ENCODE measurements at regions not wholly inside any gene's neighbourhood (a gene's known extent, or its start where the extent isn't known, plus 50 kb on each side); places are given as distances from the start of the nearest gene placed in this dataset.

DNA sequence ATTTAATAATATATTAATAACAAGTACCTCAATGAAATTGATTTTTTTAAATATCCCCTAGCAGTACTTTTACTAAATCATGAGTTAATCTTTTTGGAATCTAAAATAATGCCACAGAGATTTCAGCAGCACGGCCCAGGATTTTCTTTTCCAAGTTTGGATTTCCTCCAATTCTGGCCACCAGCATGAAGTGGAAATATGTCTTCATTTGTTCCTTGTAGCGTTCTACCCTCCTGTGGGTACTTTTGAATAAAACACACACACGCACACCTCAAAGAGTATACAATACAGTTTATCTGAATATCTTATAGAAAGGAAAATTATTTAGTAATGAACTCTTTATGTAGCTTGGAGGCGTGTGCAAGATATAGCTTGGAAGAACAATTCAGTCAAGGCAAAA is 125.1 kb upstream of the STT3B start:
- DNase-seq (ENCODE audit: extremely low read depth in 1 of 2, low read depth in 1 of 2), result no peak

DNA sequence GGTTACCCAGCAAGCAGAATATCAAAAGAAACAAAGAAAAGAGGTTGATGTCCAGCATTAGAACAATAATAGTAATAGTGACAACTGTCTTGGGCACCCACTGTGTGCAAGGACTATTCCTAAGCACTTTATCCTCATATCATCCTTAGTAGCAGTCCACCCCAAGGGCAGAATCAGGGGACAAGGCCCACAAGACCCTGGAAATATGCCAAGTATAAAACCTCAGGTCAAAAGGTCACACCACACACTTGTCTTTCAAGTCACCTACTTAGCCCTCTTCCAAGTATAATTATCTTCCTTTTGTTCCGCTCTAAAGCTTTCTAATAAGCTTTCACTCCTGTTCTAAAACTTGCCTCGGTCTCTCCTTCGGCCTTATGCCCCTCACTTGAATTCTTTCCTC is 124.0 kb upstream of the STT3B start:
- no peak for DNase-seq (ENCODE audit: extremely low read depth in 1 of 2, low read depth in 1 of 2)

DNA sequence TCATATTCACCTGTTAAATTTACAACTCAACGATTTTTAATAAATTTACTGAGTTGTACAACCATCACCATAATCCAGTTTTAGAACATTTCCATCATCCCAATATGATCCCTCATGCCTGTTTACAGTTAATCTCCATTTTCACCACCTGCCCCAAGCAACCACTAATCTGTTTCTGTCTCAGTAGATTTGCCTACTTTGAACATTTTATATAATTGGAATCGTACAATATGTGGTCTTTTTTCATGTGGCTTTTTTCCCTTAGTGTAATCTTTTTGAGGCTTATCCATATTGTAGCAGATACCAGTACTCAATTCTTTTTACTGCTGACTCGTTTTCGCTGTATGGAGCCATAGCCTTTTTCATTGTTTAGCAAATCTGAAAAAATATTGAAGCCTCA is 123.3 kb upstream of the STT3B start:
- DNase-seq (ENCODE audit: extremely low read depth in 1 of 2, low read depth in 1 of 2), result no peak

DNA sequence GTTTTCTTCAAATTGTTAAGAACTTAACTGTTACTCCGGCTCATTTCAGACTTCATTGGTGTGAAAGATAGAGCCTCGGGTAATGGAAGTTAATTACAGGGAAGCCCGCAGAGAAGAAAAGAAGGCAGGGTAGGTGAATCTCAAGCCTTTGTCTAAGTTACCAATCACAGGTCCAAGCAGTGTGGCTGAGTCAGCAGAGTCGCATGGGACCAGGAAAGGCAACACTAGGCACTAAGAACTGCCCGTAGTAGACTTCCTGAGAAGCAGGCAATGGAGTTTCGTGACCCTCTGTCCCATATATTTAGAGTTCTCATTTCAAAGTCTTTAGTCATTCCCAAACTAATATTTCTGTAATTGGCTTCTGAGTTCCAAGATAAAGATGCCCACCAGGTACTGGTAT is 122.9 kb upstream of the STT3B start:
- no peak for DNase-seq (ENCODE audit: extremely low read depth in 1 of 2, low read depth in 1 of 2)

- no peak for DNase-seq (ENCODE audit: extremely low read depth in 1 of 2, low read depth in 1 of 2)
Observed at GRCh38 chr3:31410411-31410810, 122.3 kb upstream of the STT3B start.

DNA sequence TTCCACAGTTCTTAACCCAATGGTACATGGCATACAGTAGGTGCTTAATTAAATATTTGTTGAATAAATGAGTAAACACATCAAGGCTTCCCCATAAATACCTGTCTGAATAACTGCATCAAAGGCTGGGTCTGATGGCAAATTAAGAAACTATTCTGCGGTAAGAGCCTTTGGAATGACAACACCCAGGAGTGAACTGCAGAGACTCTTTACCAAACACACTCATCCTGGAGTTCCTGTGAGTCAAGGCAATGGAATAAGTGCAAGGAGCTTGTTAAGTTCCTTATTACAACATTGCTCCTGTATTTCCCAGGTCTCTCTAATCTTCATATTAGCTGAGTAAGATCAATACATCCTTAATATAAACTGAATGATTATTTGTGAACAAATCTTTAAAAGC is 119.9 kb upstream of the STT3B start:
- no peak for DNase-seq (ENCODE audit: extremely low read depth in 1 of 2, low read depth in 1 of 2)

DNA sequence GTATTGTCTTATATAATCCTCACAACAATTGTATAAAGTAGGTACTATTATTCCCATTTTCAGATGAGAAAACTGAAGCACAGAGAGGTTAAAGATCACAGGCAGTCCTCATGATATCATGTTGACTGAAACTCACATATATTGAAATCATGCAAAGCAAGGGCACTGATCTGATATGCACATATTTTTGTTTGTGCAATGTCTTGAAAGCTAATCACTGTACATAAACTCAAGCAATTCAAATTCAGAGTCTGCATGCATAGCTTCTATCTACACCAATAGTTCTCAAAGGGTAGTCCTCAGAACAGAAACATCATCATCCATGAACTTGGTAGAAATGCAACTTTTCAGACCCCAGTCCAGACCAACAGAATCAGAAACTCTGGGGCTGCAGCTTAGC is 119.2 kb upstream of the STT3B start:
- no peak for DNase-seq (ENCODE audit: extremely low read depth in 1 of 2, low read depth in 1 of 2)

- DNase-seq (ENCODE audit: extremely low read depth in 1 of 2, low read depth in 1 of 2), result no peak
Observed at GRCh38 chr3:31416980-31417379, 115.7 kb upstream of the STT3B start.

GRCh38 chr3:31417486-31417885 is 115.2 kb upstream of the STT3B start:
- DNase-seq (ENCODE audit: extremely low read depth in 1 of 2, low read depth in 1 of 2), result no peak

DNA sequence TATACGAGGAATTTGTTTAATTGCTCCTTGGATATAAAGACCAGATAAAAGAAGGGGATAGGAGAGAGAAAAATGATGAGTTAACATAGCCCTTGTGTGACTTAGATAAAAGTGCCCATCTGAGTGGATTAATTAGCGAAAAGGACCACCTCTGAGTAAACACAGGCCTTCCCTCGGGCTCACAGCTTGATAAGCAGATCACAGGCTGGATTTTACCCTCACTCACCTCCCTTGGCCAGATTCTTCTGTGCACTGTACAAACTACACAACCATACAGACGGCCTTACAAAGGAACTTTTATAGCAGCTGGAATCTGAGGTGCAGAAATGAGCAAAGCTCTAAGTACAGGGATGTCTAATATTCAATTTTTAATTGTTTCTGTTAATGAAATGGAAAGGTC is 112.4 kb upstream of the STT3B start:
- DNase-seq (ENCODE audit: extremely low read depth in 1 of 2, low read depth in 1 of 2), result no peak

- DNase-seq (ENCODE audit: extremely low read depth in 1 of 2, low read depth in 1 of 2), result no peak
Observed at GRCh38 chr3:31421314-31422048, 111.2 kb upstream of the STT3B start.

- no peak for DNase-seq (ENCODE audit: extremely low read depth in 1 of 2, low read depth in 1 of 2)
Observed at GRCh38 chr3:31422237-31422636, 110.5 kb upstream of the STT3B start.

- no peak for DNase-seq (ENCODE audit: extremely low read depth in 1 of 2, low read depth in 1 of 2)
Observed at GRCh38 chr3:31423482-31423881, 109.2 kb upstream of the STT3B start.

- no peak for DNase-seq (ENCODE audit: extremely low read depth in 1 of 2, low read depth in 1 of 2)
Observed at GRCh38 chr3:31425401-31425800, 107.3 kb upstream of the STT3B start.

- DNase-seq (ENCODE audit: extremely low read depth in 1 of 2, low read depth in 1 of 2), result no peak
Observed at GRCh38 chr3:31427623-31428022, 105.1 kb upstream of the STT3B start.

DNA sequence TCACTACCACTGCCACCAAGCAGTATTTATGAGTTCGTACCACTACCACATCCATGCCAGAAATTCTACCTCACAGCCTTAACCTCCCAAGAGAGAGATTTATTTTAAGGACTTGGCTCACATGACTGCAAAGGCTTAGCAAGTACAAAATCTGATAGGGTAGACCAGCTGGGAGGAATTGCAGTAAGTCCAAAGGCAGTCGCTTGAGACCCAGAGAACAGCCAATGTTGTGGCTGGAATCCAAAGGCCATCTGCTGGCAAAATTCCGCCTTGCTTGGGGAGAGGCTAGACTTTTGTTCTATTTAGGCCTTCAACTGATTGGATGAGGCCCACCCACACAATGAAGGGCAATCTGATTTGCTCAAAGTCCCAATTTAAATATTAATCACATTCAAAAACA is 101.4 kb upstream of the STT3B start:
- no peak for DNase-seq (ENCODE audit: extremely low read depth in 1 of 2, low read depth in 1 of 2)

- no peak for DNase-seq (ENCODE audit: extremely low read depth in 1 of 2, low read depth in 1 of 2)
Observed at GRCh38 chr3:31432897-31433678, 99.6 kb upstream of the STT3B start.

DNA sequence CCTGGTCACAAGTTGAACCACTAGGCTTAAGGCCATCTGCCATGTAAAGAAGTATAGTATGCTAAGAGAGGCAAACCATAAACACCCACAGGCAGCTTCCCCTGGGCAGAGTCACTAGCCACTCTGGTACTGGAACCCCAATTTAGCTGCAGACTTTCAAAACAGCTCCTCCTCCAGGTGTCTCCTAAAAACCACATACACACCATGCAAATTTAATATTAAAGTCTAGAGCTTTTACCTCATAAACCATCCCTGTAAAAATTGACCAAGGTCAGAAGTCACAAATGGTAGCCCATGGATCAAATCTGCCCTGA is 99.1 kb upstream of the STT3B start:
- no peak for DNase-seq (ENCODE audit: extremely low read depth in 1 of 2, low read depth in 1 of 2)

- no peak for DNase-seq (ENCODE audit: extremely low read depth in 1 of 2, low read depth in 1 of 2)
Observed at GRCh38 chr3:31434819-31435218, 97.9 kb upstream of the STT3B start.

GRCh38 chr3:31436830-31437229 is 95.9 kb upstream of the STT3B start:
- DNase-seq (ENCODE audit: extremely low read depth in 1 of 2, low read depth in 1 of 2), result no peak

GRCh38 chr3:31438742-31439141 is 94.0 kb upstream of the STT3B start:
- DNase-seq (ENCODE audit: extremely low read depth in 1 of 2, low read depth in 1 of 2), result no peak

DNA sequence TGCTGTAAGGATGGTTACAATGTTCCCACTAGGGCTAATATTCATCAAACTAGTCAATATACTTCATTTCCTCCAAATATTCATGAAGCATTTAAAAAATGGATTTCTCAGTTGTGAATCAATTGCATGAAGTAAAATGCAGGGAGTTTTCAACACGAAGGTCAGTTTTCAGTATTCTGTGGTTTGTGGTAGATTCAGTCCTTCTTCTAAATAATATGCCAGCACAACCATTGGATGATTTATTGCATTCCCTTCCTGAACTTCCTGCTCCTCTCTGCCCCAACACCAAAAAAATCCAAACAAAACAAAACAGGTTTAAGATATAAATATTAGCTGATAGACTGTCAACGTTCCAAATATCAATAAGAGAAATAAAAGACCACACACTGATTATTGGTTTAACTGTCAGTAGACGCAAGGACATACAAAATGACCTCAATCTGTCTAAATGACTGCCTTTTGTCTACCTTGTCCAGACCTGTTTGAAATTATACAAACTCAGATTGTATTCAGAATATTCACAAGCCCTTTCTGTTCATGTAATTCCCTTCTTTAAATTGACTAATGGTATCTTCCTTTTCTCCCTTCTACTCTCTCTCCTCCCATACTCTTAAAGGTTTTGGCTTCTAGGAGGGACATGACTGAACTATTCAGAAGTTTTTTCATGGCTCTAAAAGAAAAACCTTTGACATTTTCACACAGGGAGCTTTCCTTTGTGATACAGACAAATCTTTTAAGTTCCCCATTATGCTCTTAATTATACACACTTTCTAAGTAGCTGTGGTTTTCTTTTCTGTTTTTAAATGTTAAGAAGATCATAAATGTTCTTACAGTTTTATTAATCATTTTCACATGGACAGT is 92.6 kb upstream of the STT3B start:
- no peak for DNase-seq (ENCODE audit: extremely low read depth in 1 of 2, low read depth in 1 of 2)
